ENCODE measurements at regions not wholly inside any gene's neighbourhood (a gene's known extent, or its start where the extent isn't known, plus 50 kb on each side); places are given as distances from the start of the nearest gene placed in this dataset.

DNA sequence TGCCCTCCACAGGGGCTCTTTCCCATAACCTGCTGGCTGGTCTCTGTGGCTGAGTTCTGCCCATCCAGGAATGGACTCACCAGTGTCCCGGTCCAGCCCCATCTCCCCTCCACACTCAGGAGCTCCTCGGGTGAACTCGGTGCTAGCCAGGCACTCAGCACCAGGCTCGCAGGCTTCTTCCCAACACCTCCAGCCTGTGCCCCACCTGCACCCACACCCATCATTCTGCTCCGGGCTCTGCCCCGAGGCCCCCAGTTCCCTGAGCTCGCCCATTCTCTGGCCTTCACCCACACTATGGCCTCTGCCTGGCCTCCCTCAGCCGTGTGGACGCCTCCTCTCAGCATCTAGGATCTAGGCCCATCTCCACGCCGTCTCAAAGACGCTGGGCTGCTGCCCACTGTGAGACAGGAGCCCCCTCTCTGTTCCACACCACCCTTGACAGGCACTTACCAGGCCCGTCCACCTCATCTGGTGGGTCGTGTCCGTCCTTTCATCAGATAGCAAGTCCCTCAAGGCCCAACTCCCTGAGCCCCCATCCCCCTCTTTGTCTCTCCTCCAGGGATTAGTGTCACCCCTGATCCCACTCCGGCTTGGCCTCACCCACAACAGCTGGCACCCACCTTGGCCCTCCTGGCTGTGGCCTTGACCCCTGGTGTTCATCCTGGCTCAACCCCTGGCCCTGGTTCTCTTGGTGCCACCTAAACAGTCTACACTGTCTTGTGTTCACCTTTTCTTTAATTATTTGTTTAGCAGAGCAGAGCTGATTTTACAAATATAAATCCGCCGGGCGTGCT lies 76.0 kb upstream of the FAM20C start:
- Histone ChIP-seq H3K23ac (ENCODE audit: low read depth, low read length, poor library complexity) (no peak overlapping the region), H2BK5ac (ENCODE audit: low read length) (no peak overlapping the region), H4K91ac (ENCODE audit: low read depth, low read length, poor library complexity) (peak overlapping the region; percentile 16), H3K4me2 (ENCODE audit: insufficient read depth, low read length, poor library complexity, severe bottlenecking) (no peak overlapping the region), H3K27me3 (ENCODE audit: control insufficient read depth in 3 of 3, insufficient read depth in 3 of 3, low read depth in 1 of 3, low read length in 3 of 3) (peaks cover 0 to 10% (median 0%) of the 10 kb centered on the region in 3 experiments), H3K18ac (ENCODE audit: low read length) (peak overlapping the region; percentile 42), H2AFZ (ENCODE audit: low read length) (peak overlapping the region; percentile 19), H3K4me1 (ENCODE audit: control insufficient read depth in 2 of 2, insufficient read depth in 1 of 2, low read depth in 1 of 2, low read length in 2 of 2) (peaks cover 9 to 12% of the 10 kb centered on the region in 2 donors), H2BK120ac (ENCODE audit: low read depth, low read length) (no peak overlapping the region), H3K9me3 (replicated peaks in 1 of 2; ENCODE audit: control insufficient read depth in 2 of 2, insufficient read depth in 1 of 2, low read depth in 1 of 2, low read length in 2 of 2) (peaks cover 0 to 12% of the 10 kb centered on the region in 2 donors), H3K4ac (ENCODE audit: low read length) (peak overlapping the region; percentile 0), H2BK12ac (ENCODE audit: low read length) (peak overlapping the region; percentile 91), H3K27ac (replicated peaks; ENCODE audit: low read length) (no peak overlapping the region), H3K79me1 (ENCODE audit: low read depth, low read length) (no peaks in the 10 kb centered on the region), H3K36me3 (replicated peaks in 1 of 2; ENCODE audit: control insufficient read depth in 2 of 2, insufficient read depth in 2 of 2, low read length in 2 of 2) (no peaks in the 10 kb centered on the region), H3K9ac (ENCODE audit: low read depth, low read length, poor library complexity) (no peak overlapping the region), H2BK15ac (ENCODE audit: low read length) (peak overlapping the region; percentile 20), H2AK5ac (ENCODE audit: low read depth, low read length) (peak overlapping the region; percentile 67), H3K14ac (ENCODE audit: low read length) (peak overlapping the region; percentile 40), H4K8ac (ENCODE audit: low read depth, low read length) (no peak overlapping the region), H3K4me3 (ENCODE audit: low read length in 2 of 2) (no peak overlapping the region)
- no CpG with 5 or more reads among the region's 19 CpGs for WGBS, 2 donors (ENCODE audit: extremely low coverage in 2 of 2, insufficient read length in 2 of 2, insufficient replicate concordance in 1 of 2)
- DNase-seq (ENCODE audit: low spot score), result no peak

DNA sequence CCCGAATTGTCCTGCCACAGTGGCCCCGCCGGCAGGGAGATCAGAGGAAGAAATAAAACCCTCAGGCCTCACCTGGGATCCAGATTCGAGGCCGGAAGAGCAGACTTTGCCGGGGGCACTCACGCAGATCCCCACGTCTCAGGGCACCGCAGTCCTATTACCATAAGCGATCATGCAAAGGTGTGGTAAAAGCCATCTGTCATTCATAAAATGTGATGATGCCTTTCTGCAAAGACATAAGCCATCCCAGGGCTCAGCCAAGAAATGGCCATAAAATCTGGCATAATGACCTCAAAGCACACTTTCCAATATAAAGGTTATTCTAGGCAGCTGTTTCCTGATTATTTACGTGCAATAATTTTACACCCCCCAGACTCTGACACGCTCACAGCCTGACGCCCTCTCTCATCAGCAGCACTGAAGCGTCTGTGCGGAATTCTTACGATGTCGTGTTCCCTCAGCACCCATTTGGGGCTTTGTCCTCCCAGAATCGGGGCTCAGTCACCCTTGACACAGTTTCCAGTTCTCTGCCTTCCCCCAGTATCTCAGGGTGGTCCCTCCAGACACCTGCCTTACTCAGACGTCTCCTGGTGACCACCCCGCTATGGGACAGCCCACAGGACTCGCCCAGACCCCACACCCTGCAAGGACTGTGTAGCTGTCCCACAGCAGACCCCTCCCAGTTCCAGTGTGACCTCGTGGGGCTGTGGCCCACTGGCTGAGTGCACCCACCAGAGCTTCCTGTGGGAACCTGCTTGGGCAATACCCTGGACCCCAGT lies 74.3 kb upstream of the FAM20C start:
- no peak overlapping the region for H2AFZ ChIP-seq (ENCODE audit: low read length)
- H3K4me1 ChIP-seq (ENCODE audit: control insufficient read depth in 2 of 2, insufficient read depth in 1 of 2, low read depth in 1 of 2, low read length in 2 of 2), result peaks cover 9 to 12% of the 10 kb centered on the region in 2 donors
- no peak overlapping the region for H4K8ac ChIP-seq (ENCODE audit: low read depth, low read length)

DNA sequence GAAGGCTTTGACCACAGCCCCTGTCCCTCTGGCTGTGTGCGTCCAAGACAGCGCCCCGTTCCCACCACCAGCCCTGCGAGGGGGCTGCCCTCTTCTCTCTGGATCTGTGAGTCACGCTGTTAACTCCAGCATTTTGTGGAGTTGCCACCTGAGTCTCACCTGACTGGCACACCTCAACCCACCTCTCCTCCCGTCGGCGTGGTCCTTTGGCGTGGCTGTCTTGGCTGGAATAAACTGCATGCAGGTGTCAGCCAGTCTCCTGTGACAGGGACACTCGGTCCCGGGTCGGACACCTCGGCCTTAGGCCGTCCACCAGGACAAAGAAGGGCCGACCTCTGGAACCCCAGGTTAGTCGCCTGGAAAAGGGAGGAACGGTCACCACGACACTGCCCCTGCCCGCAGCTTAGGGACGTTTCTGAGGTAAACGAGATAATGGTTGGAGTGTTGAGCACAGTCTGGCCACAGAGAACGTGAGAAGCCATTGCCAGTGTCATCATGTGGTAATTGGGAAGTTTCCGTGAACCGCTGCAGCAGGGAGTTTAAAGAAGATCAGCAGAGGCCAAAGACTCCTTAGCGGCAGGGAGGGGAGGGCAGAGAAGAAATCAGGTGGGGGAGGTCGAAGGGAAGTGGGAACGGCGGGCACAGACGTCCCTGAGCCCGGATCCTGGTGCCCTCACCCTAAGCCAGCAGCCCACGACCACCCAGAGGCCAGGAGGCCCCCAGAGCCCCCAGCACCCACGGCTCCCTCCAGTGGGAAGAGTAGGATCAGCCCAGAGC lies 73.6 kb upstream of the FAM20C start:
- Histone ChIP-seq H3K9me3 (replicated peaks in 1 of 2; ENCODE audit: control insufficient read depth in 2 of 2, insufficient read depth in 1 of 2, low read depth in 1 of 2, low read length in 2 of 2) (peaks cover 0 to 10% of the 10 kb centered on the region in 2 donors), H2AFZ (ENCODE audit: low read length) (peak overlapping the region; percentile 89), H2BK5ac (ENCODE audit: low read length) (no peak overlapping the region), H2AK5ac (ENCODE audit: low read depth, low read length) (peak overlapping the region; percentile 64), H3K4ac (ENCODE audit: low read length) (no peak overlapping the region), H2BK120ac (ENCODE audit: low read depth, low read length) (peak overlapping the region; percentile 44), H2BK15ac (ENCODE audit: low read length) (peak overlapping the region; percentile 20), H3K27me3 (ENCODE audit: control insufficient read depth in 3 of 3, insufficient read depth in 3 of 3, low read depth in 1 of 3, low read length in 3 of 3) (peaks cover 0 to 23% (median 0%) of the 10 kb centered on the region in 3 experiments), H3K4me2 (ENCODE audit: insufficient read depth, low read length, poor library complexity, severe bottlenecking) (no peak overlapping the region), H3K23ac (ENCODE audit: low read depth, low read length, poor library complexity) (peak overlapping the region; percentile 30), H3K4me1 (ENCODE audit: control insufficient read depth in 2 of 2, insufficient read depth in 1 of 2, low read depth in 1 of 2, low read length in 2 of 2) (peaks cover 9 to 12% of the 10 kb centered on the region in 2 donors), H3K18ac (ENCODE audit: low read length) (peak overlapping the region; percentile 94), H3K27ac (replicated peaks; ENCODE audit: low read length) (no peak overlapping the region), H4K91ac (ENCODE audit: low read depth, low read length, poor library complexity) (no peak overlapping the region), H3K14ac (ENCODE audit: low read length) (no peak overlapping the region), H3K4me3 (ENCODE audit: low read length in 2 of 2) (no peak overlapping the region), H4K8ac (ENCODE audit: low read depth, low read length) (no peak overlapping the region), H2BK12ac (ENCODE audit: low read length) (no peak overlapping the region), H3K9ac (ENCODE audit: low read depth, low read length, poor library complexity) (no peak overlapping the region), H3K36me3 (replicated peaks in 1 of 2; ENCODE audit: control insufficient read depth in 2 of 2, insufficient read depth in 2 of 2, low read length in 2 of 2) (no peaks in the 10 kb centered on the region), H3K79me1 (ENCODE audit: low read depth, low read length) (no peaks in the 10 kb centered on the region)
- no peak for DNase-seq (ENCODE audit: low spot score)
- WGBS, 2 donors (ENCODE audit: extremely low coverage in 2 of 2, insufficient read length in 2 of 2, insufficient replicate concordance in 1 of 2), result no CpG with 5 or more reads among the region's 32 CpGs

More for the DNA sequence above, 74.3 kb upstream of the FAM20C start:
- Histone ChIP-seq H2BK5ac (ENCODE audit: low read length) (no peak overlapping the region), H3K9ac (ENCODE audit: low read depth, low read length, poor library complexity) (no peak overlapping the region), H3K14ac (ENCODE audit: low read length) (no peak overlapping the region), H3K4me2 (ENCODE audit: insufficient read depth, low read length, poor library complexity, severe bottlenecking) (no peak overlapping the region), H3K27me3 (ENCODE audit: control insufficient read depth in 3 of 3, insufficient read depth in 3 of 3, low read depth in 1 of 3, low read length in 3 of 3) (peaks cover 0 to 17% (median 0%) of the 10 kb centered on the region in 3 experiments), H3K36me3 (replicated peaks in 1 of 2; ENCODE audit: control insufficient read depth in 2 of 2, insufficient read depth in 2 of 2, low read length in 2 of 2) (no peaks in the 10 kb centered on the region), H3K79me1 (ENCODE audit: low read depth, low read length) (no peaks in the 10 kb centered on the region), H2AK5ac (ENCODE audit: low read depth, low read length) (peak overlapping the region; percentile 64), H2BK12ac (ENCODE audit: low read length) (peak overlapping the region; percentile 30), H4K91ac (ENCODE audit: low read depth, low read length, poor library complexity) (no peak overlapping the region), H3K23ac (ENCODE audit: low read depth, low read length, poor library complexity) (no peak overlapping the region), H3K27ac (replicated peaks; ENCODE audit: low read length) (no peak overlapping the region), H2BK120ac (ENCODE audit: low read depth, low read length) (peak overlapping the region; percentile 44), H2BK15ac (ENCODE audit: low read length) (no peak overlapping the region), H3K9me3 (replicated peaks in 1 of 2; ENCODE audit: control insufficient read depth in 2 of 2, insufficient read depth in 1 of 2, low read depth in 1 of 2, low read length in 2 of 2) (peaks cover 0 to 12% of the 10 kb centered on the region in 2 donors), H3K4ac (ENCODE audit: low read length) (no peak overlapping the region), H3K18ac (ENCODE audit: low read length) (peak overlapping the region; percentile 55), H3K4me3 (ENCODE audit: low read length in 2 of 2) (no peak overlapping the region)
- WGBS, 2 donors (ENCODE audit: extremely low coverage in 2 of 2, insufficient read length in 2 of 2, insufficient replicate concordance in 1 of 2), result no CpG with 5 or more reads among the region's 22 CpGs
- DNase-seq (ENCODE audit: low spot score), result no peak

All from neuronal stem cell (in vitro differentiated cells).